Colonic mucosa (tissue), 4 donors: ENCODE measurements at regions not wholly inside any gene's neighbourhood (a gene's known extent, or its start where the extent isn't known, plus 50 kb on each side); places are given as distances from the start of the nearest gene placed in this dataset.

Experiments
- DNase-seq: peaks from one replicate; pipeline ENCODE4 v3.0.0-alpha.2; 2020
- H3K27ac ChIP-seq: fragments of 200-600 bp; one replicate; pipeline ENCODE4 v1.8.0; 2021
- H3K27me3 ChIP-seq: fragments of 200-600 bp; one replicate; pipeline ENCODE4 v1.8.0; 2021
- H3K36me3 ChIP-seq: fragments of 200-600 bp; one replicate; pipeline ENCODE4 v1.8.0; 2021
- H3K4me1 ChIP-seq: fragments of 200-600 bp; one replicate; pipeline ENCODE4 v1.8.0; 2021; ENCODE audit warnings: mild to moderate bottlenecking
- H3K4me3 ChIP-seq: fragments of 200-600 bp; one replicate; pipeline ENCODE4 v1.8.0; 2021
- H3K9ac ChIP-seq, 2 donors: one replicate each; pipeline ENCODE4 v1.7.0; 2013; ENCODE audit warnings: control low read depth in 2 of 2, low read depth in 2 of 2, low read length in 2 of 2
- H3K9me3 ChIP-seq: fragments of 200-600 bp; one replicate; pipeline ENCODE4 v1.8.0; 2021
- intact Hi-C: fragments of 100-400 bp; cut with DNase I; formaldehyde crosslinking; loops from one replicate; pipeline ENCODE4 v1.14.1; 2022
- TF ChIP-seq, protein P1 (sequence below): fragments of 200-600 bp; IDR thresholded peaks from one replicate; pipeline ENCODE4 v1.8.0; 2022; ENCODE audit warnings: antibody characterized with exemption, mild to moderate bottlenecking
- donor health status: healthy.
- donor health status: DM: no; HTN: no; CAD: no.
- donor health status: DM: no; HTN: no; CAD: no.

DNA sequence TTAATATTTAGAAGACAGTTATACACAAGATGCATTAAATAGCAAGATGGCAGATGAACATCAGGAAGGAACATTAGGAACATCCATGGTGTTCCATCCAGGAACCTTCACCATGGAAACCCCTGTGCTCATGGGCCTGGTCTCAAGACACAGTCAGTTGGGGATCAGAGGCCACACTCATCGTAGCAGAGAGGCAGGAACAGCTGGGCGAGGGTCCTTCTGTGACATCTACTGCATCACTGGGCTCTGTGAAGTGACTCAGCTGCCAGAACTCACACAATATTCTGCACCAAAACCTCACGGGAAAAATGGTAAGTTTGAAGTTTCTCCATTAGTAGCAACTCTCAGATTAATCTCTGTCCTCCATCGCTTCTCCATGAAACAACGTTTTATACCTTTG lies 356.6 kb downstream of the PREX1 start:
- no peaks in the 10 kb centered on the region for H3K4me1 ChIP-seq
- H3K36me3 ChIP-seq = no peaks in the 10 kb centered on the region
- H3K4me3 ChIP-seq = no peak overlapping the region
- H3K27me3 ChIP-seq = no peaks in the 10 kb centered on the region
- TF ChIP-seq, protein P1, sequence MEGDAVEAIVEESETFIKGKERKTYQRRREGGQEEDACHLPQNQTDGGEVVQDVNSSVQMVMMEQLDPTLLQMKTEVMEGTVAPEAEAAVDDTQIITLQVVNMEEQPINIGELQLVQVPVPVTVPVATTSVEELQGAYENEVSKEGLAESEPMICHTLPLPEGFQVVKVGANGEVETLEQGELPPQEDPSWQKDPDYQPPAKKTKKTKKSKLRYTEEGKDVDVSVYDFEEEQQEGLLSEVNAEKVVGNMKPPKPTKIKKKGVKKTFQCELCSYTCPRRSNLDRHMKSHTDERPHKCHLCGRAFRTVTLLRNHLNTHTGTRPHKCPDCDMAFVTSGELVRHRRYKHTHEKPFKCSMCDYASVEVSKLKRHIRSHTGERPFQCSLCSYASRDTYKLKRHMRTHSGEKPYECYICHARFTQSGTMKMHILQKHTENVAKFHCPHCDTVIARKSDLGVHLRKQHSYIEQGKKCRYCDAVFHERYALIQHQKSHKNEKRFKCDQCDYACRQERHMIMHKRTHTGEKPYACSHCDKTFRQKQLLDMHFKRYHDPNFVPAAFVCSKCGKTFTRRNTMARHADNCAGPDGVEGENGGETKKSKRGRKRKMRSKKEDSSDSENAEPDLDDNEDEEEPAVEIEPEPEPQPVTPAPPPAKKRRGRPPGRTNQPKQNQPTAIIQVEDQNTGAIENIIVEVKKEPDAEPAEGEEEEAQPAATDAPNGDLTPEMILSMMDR = no peak
- H3K9me3 ChIP-seq = no peaks in the 10 kb centered on the region
- no peak overlapping the region for H3K27ac ChIP-seq
- DNase-seq = no peak
- intact Hi-C loops = no loop called here
- H3K9ac ChIP-seq = no peak overlapping the region

GRCh38 chr20:48470141-48470540 lies 357.7 kb downstream of the PREX1 start:
- Histone ChIP-seq H3K36me3 (no peaks in the 10 kb centered on the region), H3K4me3 (no peak overlapping the region), H3K27me3 (no peaks in the 10 kb centered on the region), H3K4me1 (no peaks in the 10 kb centered on the region), H3K27ac (no peak overlapping the region), H3K9me3 (no peaks in the 10 kb centered on the region), H3K9ac (no peak overlapping the region)
- DNase-seq = no peak
- TF ChIP-seq, protein P1 = no peak
- intact Hi-C loops = no loop called here

DNA sequence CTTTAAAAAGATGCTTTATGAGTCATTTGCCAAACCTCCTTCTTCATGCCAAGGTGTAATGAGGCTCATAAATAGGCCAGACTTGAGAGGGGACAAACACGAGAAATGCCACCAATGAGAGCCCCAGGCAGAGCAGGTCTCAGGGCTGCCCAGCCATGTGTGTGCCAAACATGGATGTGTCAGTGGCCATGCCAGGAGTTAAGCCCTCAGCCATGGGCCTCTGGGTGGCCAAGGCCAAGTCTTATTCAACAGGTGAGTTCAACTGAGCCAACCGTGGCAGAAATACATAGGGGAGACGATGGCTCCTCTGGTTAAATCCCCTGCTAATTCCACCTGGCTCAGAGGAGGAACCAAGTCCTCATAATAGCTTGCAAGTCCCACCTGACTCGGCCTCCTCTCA lies 358.8 kb downstream of the PREX1 start:
- Histone ChIP-seq H3K9me3 (no peaks in the 10 kb centered on the region), H3K4me1 (no peaks in the 10 kb centered on the region), H3K9ac (no peak overlapping the region), H3K4me3 (no peak overlapping the region), H3K27me3 (no peaks in the 10 kb centered on the region), H3K36me3 (no peaks in the 10 kb centered on the region), H3K27ac (no peak overlapping the region)
- no peak for DNase-seq
- TF ChIP-seq, protein P1 = no peak
- intact Hi-C loops = no loop called here

DNA sequence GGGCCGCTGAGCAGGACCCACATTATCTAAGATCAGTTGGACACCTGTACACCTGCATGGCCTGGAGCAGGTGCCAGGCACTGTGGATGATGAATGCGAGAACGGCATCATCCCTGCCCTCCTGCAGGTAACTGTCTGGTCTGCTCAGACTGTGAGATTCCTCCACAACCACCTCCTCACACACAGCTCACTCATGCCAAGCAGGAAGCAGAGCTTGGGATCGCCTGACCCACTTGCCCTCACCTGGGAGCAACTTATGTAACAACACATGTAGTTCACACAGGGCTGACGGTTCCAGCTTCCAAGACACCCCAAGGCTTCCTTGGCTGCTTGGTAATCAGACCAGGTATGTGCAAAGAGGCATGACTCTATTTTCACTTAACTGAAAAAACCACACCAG lies 359.2 kb downstream of the PREX1 start:
- TF ChIP-seq, protein P1 = no peak
- no peak overlapping the region for H3K4me3 ChIP-seq
- no peaks in the 10 kb centered on the region for H3K36me3 ChIP-seq
- H3K9me3 ChIP-seq = no peaks in the 10 kb centered on the region
- H3K27ac ChIP-seq = no peak overlapping the region
- no peaks in the 10 kb centered on the region for H3K27me3 ChIP-seq
- DNase-seq = no peak
- intact Hi-C loops = no loop called here
- no peak overlapping the region for H3K9ac ChIP-seq
- no peaks in the 10 kb centered on the region for H3K4me1 ChIP-seq

GRCh38 chr20:48467622-48468021 lies 360.2 kb downstream of the PREX1 start:
- no peaks in the 10 kb centered on the region for H3K4me1 ChIP-seq
- peak; percentile 22 for DNase-seq
- TF ChIP-seq, protein P1 = no peak
- H3K27ac ChIP-seq = no peak overlapping the region
- no peak overlapping the region for H3K4me3 ChIP-seq
- H3K9ac ChIP-seq = no peak overlapping the region
- no peaks in the 10 kb centered on the region for H3K9me3 ChIP-seq
- no peaks in the 10 kb centered on the region for H3K27me3 ChIP-seq
- no peaks in the 10 kb centered on the region for H3K36me3 ChIP-seq
- intact Hi-C loops = no loop called here

- Histone ChIP-seq H3K4me1 (no peaks in the 10 kb centered on the region), H3K27ac (no peak overlapping the region), H3K27me3 (no peaks in the 10 kb centered on the region), H3K36me3 (no peaks in the 10 kb centered on the region), H3K9me3 (no peaks in the 10 kb centered on the region), H3K9ac (no peak overlapping the region), H3K4me3 (no peak overlapping the region)
- TF ChIP-seq, protein P1 = no peak
- DNase-seq = no peak
- intact Hi-C loops = no loop called here
These were observed 362.5 kb downstream of the PREX1 start for GRCh38 chr20:48465271-48465670.
